IPS-15b (cell line): ENCODE measurements at regions not wholly inside any gene's neighbourhood (a gene's known extent, or its start where the extent isn't known, plus 50 kb on each side); places are given as distances from the start of the nearest gene placed in this dataset.
"Not testable (repeated sequence)": the region's sequence is repeated elsewhere in the genome, so short reads cannot be mapped to it uniquely, and the experiment has no call there.

Experiments used
- H3K27me3 ChIP-seq: one replicate; pipeline ENCODE4 v1.6.1; 2013; ENCODE audit warnings: low read length; ENCODE audit not compliant: control insufficient read depth, insufficient read depth
- H3K36me3 ChIP-seq: one replicate; pipeline ENCODE4 v1.6.1; 2013; ENCODE audit warnings: low read length; ENCODE audit not compliant: control insufficient read depth, insufficient read depth
- H3K4me1 ChIP-seq: one replicate; pipeline ENCODE4 v1.6.1; 2013; ENCODE audit warnings: mild to moderate bottlenecking, low read length; ENCODE audit not compliant: control insufficient read depth, insufficient read depth
- H3K4me3 ChIP-seq: one replicate; pipeline ENCODE4 v1.5.1; 2013; ENCODE audit warnings: low read depth, low read length
- H3K9ac ChIP-seq: one replicate; pipeline ENCODE4 v1.6.1; 2013; ENCODE audit warnings: low read depth, mild to moderate bottlenecking, low read length
- H3K9me3 ChIP-seq: one replicate; pipeline ENCODE4 v1.6.1; 2013; ENCODE audit warnings: mild to moderate bottlenecking, low read length; ENCODE audit not compliant: control insufficient read depth, insufficient read depth

- H3K27me3 ChIP-seq, H3K9ac ChIP-seq, H3K36me3 ChIP-seq, H3K4me3 ChIP-seq, H3K4me1 ChIP-seq, H3K9me3 ChIP-seq: not testable (repeated sequence)
Observed at GRCh38 chr13:106081221-106081620, 454.2 kb downstream of the EFNB2 start.

- H3K4me3 ChIP-seq: no peak overlapping the region
- H3K4me1 ChIP-seq: no peaks in the 10 kb centered on the region
- H3K9ac ChIP-seq: no peak overlapping the region
- H3K36me3 ChIP-seq: no peaks in the 10 kb centered on the region
- H3K9me3 ChIP-seq: no peaks in the 10 kb centered on the region
- H3K27me3 ChIP-seq: no peaks in the 10 kb centered on the region
Observed at GRCh38 chr13:106078191-106078590, 457.3 kb downstream of the EFNB2 start.

GRCh38 chr13:106077017-106077416, 458.4 kb downstream of the EFNB2 start:
- Histone ChIP-seq H3K9me3 (no peaks in the 10 kb centered on the region), H3K4me1 (no peaks in the 10 kb centered on the region), H3K36me3 (no peaks in the 10 kb centered on the region), H3K9ac (no peak overlapping the region), H3K4me3 (no peak overlapping the region), H3K27me3 (no peaks in the 10 kb centered on the region)

- H3K4me3 ChIP-seq: no peak overlapping the region
- H3K9me3 ChIP-seq: no peaks in the 10 kb centered on the region
Observed at GRCh38 chr13:106072014-106072413, 463.4 kb downstream of the EFNB2 start.

GRCh38 chr13:106063591-106064313, 471.7 kb downstream of the EFNB2 start:
- H3K9ac ChIP-seq: no peak overlapping the region

More at GRCh38 chr13:106072014-106072413, 463.4 kb downstream of the EFNB2 start:
- Histone ChIP-seq H3K4me1 (peaks cover 3% of the 10 kb centered on the region), H3K36me3 (no peaks in the 10 kb centered on the region), H3K9ac (no peak overlapping the region), H3K27me3 (no peaks in the 10 kb centered on the region)

GRCh38 chr13:106061781-106062180, 473.7 kb downstream of the EFNB2 start:
- no peaks in the 10 kb centered on the region for H3K36me3 ChIP-seq
- no peak overlapping the region for H3K4me3 ChIP-seq
- no peaks in the 10 kb centered on the region for H3K9me3 ChIP-seq
- no peaks in the 10 kb centered on the region for H3K4me1 ChIP-seq
- H3K27me3 ChIP-seq: no peaks in the 10 kb centered on the region
- no peak overlapping the region for H3K9ac ChIP-seq

More at GRCh38 chr13:106063591-106064313, 471.7 kb downstream of the EFNB2 start:
- no peaks in the 10 kb centered on the region for H3K9me3 ChIP-seq
- H3K36me3 ChIP-seq: no peaks in the 10 kb centered on the region
- no peaks in the 10 kb centered on the region for H3K27me3 ChIP-seq
- H3K4me1 ChIP-seq: no peaks in the 10 kb centered on the region
- no peak overlapping the region for H3K4me3 ChIP-seq

- Histone ChIP-seq H3K9me3 (no peaks in the 10 kb centered on the region), H3K36me3 (no peaks in the 10 kb centered on the region), H3K4me3 (no peak overlapping the region), H3K4me1 (no peaks in the 10 kb centered on the region), H3K27me3 (no peaks in the 10 kb centered on the region), H3K9ac (no peak overlapping the region)
Observed at GRCh38 chr13:106056851-106057250, 478.6 kb downstream of the EFNB2 start.

- no peaks in the 10 kb centered on the region for H3K27me3 ChIP-seq
- H3K4me1 ChIP-seq: no peaks in the 10 kb centered on the region
- H3K4me3 ChIP-seq: no peak overlapping the region
- H3K36me3 ChIP-seq: no peaks in the 10 kb centered on the region
- no peak overlapping the region for H3K9ac ChIP-seq
- no peaks in the 10 kb centered on the region for H3K9me3 ChIP-seq
Observed at GRCh38 chr13:106052200-106052767, 483.2 kb downstream of the EFNB2 start.

GRCh38 chr13:106049171-106049570, 486.3 kb downstream of the EFNB2 start:
- Histone ChIP-seq H3K9me3 (no peaks in the 10 kb centered on the region), H3K4me3 (no peak overlapping the region), H3K9ac (no peak overlapping the region), H3K4me1 (no peaks in the 10 kb centered on the region), H3K36me3 (no peaks in the 10 kb centered on the region), H3K27me3 (no peaks in the 10 kb centered on the region)

GRCh38 chr13:106048386-106048785, 487.1 kb downstream of the EFNB2 start:
- Histone ChIP-seq H3K4me3 (no peak overlapping the region), H3K9me3 (no peaks in the 10 kb centered on the region), H3K36me3 (no peaks in the 10 kb centered on the region), H3K9ac (no peak overlapping the region), H3K4me1 (no peaks in the 10 kb centered on the region), H3K27me3 (no peaks in the 10 kb centered on the region)

GRCh38 chr13:106047859-106048258, 487.6 kb downstream of the EFNB2 start:
- Histone ChIP-seq H3K36me3 (no peaks in the 10 kb centered on the region), H3K27me3 (no peaks in the 10 kb centered on the region), H3K9me3 (no peaks in the 10 kb centered on the region), H3K4me1 (no peaks in the 10 kb centered on the region), H3K9ac (no peak overlapping the region), H3K4me3 (no peak overlapping the region)

- H3K27me3 ChIP-seq: no peaks in the 10 kb centered on the region
Observed at GRCh38 chr13:106042996-106043581, 492.4 kb downstream of the EFNB2 start.

More at GRCh38 chr13:106042996-106043581, 492.4 kb downstream of the EFNB2 start:
- no peak overlapping the region for H3K4me3 ChIP-seq
- H3K9ac ChIP-seq: no peak overlapping the region
- no peaks in the 10 kb centered on the region for H3K4me1 ChIP-seq
- H3K9me3 ChIP-seq: no peaks in the 10 kb centered on the region
- H3K36me3 ChIP-seq: no peaks in the 10 kb centered on the region
